HG03039 (cell line): ENCODE measurements at regions not wholly inside any gene's neighbourhood (a gene's known extent, or its start where the extent isn't known, plus 50 kb on each side); places are given as distances from the start of the nearest gene placed in this dataset.

Experiments used
- ATAC-seq: cut with Tn5 transposase; IDR thresholded peaks from one replicate; pipeline ENCODE4 v1.9.1; 2021; ENCODE audit warnings: mild to moderate bottlenecking, moderate library complexity; ENCODE audit not compliant: unreplicated experiment

GRCh38 chr2:120932881-120933280 is 197.2 kb downstream of the GLI2 start:
- ATAC-seq, result no peak

- no peak for ATAC-seq
These were observed 198.3 kb downstream of the GLI2 start for GRCh38 chr2:120933693-120934573.

GRCh38 chr2:120934574-120935338 is 199.1 kb downstream of the GLI2 start:
- no peak for ATAC-seq

GRCh38 chr2:120935339-120936313 is 200.0 kb downstream of the GLI2 start:
- no peak for ATAC-seq

GRCh38 chr2:120936476-120937334 is 201.0 kb downstream of the GLI2 start:
- no peak for ATAC-seq

GRCh38 chr2:120937686-120938044 is 202.0 kb downstream of the GLI2 start:
- ATAC-seq, result no peak

GRCh38 chr2:120938045-120938771 is 202.5 kb downstream of the GLI2 start:
- no peak for ATAC-seq

DNA sequence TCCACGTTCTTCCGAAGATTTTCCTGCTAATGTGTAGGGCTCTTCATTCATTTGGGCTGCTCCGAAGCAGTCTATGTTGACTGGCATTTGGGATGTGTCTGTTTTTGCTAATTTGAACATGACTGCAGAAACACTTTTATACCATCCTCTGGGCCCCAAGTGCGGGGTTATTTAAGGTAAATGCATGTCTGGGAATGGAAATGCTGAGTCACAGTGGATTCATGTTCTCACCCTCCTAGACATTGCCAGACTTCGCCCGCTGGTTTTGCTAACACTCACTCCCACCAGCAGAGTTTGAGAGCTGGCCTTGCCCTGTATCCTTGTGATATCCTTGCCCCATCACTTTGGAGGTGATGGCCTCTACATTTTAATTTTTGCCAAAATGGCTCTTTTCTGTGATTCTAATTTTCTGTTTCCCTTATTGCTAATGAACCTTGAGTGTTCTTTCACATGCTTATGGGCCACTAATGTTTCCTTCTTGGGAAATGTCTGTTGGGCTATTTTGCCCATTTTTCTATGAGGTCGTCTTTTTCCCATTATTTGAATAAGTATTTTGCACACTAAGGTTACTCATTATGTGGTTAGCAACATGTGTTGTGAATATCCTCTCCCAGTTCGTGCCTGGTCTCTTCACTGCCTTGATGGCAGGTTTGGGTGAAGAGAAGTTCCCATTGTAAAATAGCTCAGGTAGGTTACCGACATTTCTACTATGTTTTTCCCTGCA is 204.1 kb downstream of the GLI2 start:
- no peak for ATAC-seq

DNA sequence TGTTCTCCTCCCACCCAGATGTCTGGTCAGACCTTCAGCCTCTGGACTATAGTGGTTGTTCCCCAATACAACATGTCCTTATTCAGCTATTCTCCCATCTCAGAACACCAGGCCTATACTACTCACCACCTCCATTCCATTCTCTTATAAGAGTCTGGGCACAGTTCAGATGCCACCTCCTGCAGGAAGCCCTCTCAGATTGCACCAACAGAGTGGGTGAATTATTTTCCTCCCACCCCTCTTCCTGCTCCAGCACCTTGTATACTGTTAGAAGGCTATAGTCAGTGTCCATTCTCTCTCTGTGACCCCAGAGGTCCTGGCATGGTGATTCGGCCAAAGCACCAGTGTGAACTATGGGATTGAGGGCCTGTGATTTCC is 204.6 kb downstream of the GLI2 start:
- no peak for ATAC-seq

DNA sequence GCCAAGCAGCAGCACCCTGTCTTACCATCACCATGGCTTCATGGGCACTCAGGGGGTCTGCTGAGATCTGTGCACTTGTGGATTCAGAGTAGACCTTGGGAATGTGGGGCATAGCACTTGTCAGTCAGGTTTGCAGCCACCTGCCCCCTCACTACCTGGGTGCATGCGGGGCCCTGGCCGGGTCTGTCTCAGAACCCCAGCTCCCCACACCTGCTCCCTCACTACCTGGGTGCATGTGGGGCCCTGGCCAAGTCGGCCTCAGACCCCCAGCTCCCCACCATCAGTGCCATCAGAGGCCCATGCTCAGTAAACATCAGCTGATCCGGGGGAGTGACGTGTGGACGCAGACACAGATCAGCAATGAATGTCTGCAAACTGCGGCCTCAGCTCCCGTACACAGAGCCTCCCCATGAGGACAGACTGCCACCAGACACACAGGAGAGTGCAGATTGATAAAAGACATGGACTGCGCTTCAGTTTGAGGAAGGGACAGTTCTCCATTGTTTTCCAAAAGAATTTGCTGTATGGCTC is 205.1 kb downstream of the GLI2 start:
- no peak for ATAC-seq

- ATAC-seq, result no peak
These were observed 206.0 kb downstream of the GLI2 start for GRCh38 chr2:120941571-120942120.

GRCh38 chr2:120942658-120943057 is 207.0 kb downstream of the GLI2 start:
- no peak for ATAC-seq

- no peak for ATAC-seq
These were observed 207.9 kb downstream of the GLI2 start for GRCh38 chr2:120943403-120944034.

DNA sequence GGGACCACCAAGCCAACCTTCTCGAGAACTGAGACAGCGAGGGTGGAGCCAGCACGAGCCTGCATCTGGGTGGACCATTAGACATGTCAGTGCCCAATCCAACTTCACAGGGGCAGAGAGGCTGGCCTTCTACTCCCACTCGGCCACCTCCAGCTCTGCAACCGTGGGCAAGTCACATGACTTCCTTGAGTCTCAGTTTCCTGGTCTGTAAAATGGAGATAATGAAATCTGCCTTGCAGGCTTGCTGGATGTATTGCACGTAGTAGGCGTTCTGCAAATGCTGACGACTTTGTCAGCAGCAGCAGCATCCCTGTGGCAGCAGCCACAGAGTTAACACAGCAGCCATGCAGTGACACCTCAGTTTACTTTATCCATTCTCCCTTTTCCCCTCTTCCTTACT is 208.9 kb downstream of the GLI2 start:
- ATAC-seq, result no peak

- no peak for ATAC-seq
These were observed 209.4 kb downstream of the GLI2 start for GRCh38 chr2:120945091-120945490.

DNA sequence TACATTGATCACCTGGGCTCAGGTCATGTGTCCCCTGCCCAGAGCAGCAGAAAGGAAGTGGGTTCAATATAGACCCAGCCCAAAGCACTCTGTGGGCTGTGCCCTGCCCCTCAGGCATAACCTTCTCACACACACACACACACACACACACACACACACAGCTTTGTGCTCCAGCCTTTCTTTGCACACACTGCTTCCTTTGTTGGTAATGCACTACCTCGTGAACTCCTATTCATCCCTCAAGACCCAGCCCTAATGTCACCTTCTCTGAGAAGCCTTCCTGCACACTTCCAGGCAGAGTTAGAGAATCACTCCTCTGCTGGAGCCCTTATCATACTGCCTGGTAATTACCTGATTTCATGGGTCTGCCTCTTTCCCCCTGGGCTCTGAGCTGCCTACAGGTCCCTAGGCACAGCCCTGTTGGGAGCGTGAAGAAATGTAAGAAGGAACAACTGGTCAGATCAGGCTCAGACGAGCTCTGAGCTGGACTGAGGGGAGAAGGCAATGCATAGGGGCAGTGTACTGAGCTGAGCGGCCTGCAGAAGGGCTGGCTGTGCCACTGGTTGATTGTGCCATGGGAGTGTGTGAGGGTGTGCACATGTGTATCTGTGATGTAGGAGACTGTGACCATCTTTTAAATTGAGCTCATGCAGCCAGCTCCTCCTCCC is 210.3 kb downstream of the GLI2 start:
- ATAC-seq, result no peak

- no peak for ATAC-seq
These were observed 211.7 kb downstream of the GLI2 start for GRCh38 chr2:120947327-120947726.
